ENCODE measurements at regions not wholly inside any gene's neighbourhood (a gene's known extent, or its start where the extent isn't known, plus 50 kb on each side); places are given as distances from the start of the nearest gene placed in this dataset.

DNA sequence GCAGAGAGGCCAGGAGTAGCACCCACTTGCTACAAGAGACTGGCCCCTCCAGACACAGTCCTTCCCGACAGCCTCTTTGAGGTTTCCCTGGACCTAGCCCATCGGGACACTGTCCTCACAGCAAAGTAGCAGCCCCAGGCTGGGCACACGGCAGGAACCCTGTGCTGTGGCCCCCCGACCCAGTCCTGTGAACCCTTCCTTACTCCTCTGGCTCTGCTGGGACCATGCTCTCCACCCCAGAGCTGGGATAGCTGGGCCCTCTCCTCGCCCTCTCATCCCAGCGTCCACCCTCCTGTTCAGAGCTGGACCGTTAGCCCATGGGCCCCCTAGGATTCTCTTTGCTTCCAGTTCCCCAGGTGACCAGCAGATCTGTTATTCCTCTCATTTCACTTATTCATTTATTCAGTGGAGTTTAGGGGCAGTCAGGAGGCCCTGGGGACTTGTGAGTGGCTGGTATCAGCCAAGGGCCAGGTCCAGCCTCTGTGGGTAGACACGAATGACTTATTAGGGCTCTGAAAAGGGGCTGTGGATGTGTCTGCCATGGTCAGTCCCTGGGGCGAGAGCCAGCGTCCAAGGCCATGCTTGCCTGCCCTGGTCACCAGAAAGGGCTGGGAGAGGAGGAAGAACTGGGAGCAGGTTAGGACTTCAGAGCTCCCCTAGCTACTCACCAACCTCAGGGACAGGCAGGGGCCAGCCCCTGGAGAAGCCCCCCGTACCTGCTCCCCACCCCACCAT lies 117.6 kb upstream of the RUNX3 start:
- Histone ChIP-seq H2AFZ (no peak overlapping the region), H3K9me2 (replicated peaks; ENCODE audit: insufficient read depth) (no peaks in the 10 kb centered on the region), H3K36me3 (replicated peaks; ENCODE audit: insufficient read depth, low read depth) (no peaks in the 10 kb centered on the region), H3K4me3 (no peak overlapping the region), H3K27me3 (no peaks in the 10 kb centered on the region), H4K20me1 (ENCODE audit: insufficient read depth, poor library complexity, severe bottlenecking) (no peaks in the 10 kb centered on the region), H3K9me3 (ENCODE audit: low read depth) (no peaks in the 10 kb centered on the region), H3K27ac (no peak overlapping the region), H3K4me1 (ENCODE audit: insufficient read depth) (no peaks in the 10 kb centered on the region), H3K4me2 (no peak overlapping the region), H3K79me2 (no peaks in the 10 kb centered on the region)
- 87% methylated on average over 11 of the region's 11 CpGs for WGBS (ENCODE audit: low lambda C conversion rate, missing lambda C conversion rate)
- no peak for TF ChIP-seq EZH2 (IDR thresholded peaks at IDR 0.05; ENCODE audit: borderline replicate concordance)
- TF ChIP-seq EZH2phosphoT487 (IDR thresholded peaks at IDR 0.05; ENCODE audit: low read depth, severe bottlenecking, unreplicated experiment) = no peak
- TF ChIP-seq, protein P1, sequence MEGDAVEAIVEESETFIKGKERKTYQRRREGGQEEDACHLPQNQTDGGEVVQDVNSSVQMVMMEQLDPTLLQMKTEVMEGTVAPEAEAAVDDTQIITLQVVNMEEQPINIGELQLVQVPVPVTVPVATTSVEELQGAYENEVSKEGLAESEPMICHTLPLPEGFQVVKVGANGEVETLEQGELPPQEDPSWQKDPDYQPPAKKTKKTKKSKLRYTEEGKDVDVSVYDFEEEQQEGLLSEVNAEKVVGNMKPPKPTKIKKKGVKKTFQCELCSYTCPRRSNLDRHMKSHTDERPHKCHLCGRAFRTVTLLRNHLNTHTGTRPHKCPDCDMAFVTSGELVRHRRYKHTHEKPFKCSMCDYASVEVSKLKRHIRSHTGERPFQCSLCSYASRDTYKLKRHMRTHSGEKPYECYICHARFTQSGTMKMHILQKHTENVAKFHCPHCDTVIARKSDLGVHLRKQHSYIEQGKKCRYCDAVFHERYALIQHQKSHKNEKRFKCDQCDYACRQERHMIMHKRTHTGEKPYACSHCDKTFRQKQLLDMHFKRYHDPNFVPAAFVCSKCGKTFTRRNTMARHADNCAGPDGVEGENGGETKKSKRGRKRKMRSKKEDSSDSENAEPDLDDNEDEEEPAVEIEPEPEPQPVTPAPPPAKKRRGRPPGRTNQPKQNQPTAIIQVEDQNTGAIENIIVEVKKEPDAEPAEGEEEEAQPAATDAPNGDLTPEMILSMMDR (IDR thresholded peaks at IDR 0.05; ENCODE audit: poor library complexity) = no peak
- DNase-seq (ENCODE audit: low spot score) = no peak

DNA sequence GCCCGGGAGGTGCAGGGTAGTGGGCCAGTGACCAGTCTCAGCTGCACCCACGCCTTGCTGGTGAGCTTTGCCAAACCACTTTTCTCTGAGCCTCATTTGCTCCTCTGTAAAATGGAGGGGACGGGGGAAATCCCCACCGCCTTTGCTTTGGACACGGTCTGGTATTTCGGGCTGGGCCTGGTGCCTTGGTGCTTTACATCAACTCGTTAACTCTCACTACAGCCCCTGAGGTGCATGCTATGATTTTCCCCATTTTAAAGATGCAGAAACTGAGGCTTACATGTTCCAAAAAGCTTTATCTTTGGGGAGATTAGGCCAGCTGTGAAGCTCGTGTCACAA lies 116.1 kb upstream of the RUNX3 start:
- WGBS (ENCODE audit: low lambda C conversion rate, missing lambda C conversion rate) = 71% methylated on average over 8 of the region's 8 CpGs
- H2AFZ ChIP-seq = no peak overlapping the region
- H3K27ac ChIP-seq = no peak overlapping the region
- TF ChIP-seq EZH2 (IDR thresholded peaks at IDR 0.05; ENCODE audit: borderline replicate concordance) (no peak), EZH2phosphoT487 (IDR thresholded peaks at IDR 0.05; ENCODE audit: low read depth, severe bottlenecking, unreplicated experiment) (no peak)
- no peaks in the 10 kb centered on the region for H3K79me2 ChIP-seq
- H3K27me3 ChIP-seq = no peaks in the 10 kb centered on the region
- H3K36me3 ChIP-seq (replicated peaks; ENCODE audit: insufficient read depth, low read depth) = no peaks in the 10 kb centered on the region
- no peaks in the 10 kb centered on the region for H3K4me1 ChIP-seq (ENCODE audit: insufficient read depth)
- no peaks in the 10 kb centered on the region for H3K9me3 ChIP-seq (ENCODE audit: low read depth)
- H3K4me3 ChIP-seq = no peak overlapping the region
- H4K20me1 ChIP-seq (ENCODE audit: insufficient read depth, poor library complexity, severe bottlenecking) = no peaks in the 10 kb centered on the region
- H3K9me2 ChIP-seq (replicated peaks; ENCODE audit: insufficient read depth) = no peaks in the 10 kb centered on the region
- no peak for DNase-seq (ENCODE audit: low spot score)
- no peak overlapping the region for H3K4me2 ChIP-seq

DNA sequence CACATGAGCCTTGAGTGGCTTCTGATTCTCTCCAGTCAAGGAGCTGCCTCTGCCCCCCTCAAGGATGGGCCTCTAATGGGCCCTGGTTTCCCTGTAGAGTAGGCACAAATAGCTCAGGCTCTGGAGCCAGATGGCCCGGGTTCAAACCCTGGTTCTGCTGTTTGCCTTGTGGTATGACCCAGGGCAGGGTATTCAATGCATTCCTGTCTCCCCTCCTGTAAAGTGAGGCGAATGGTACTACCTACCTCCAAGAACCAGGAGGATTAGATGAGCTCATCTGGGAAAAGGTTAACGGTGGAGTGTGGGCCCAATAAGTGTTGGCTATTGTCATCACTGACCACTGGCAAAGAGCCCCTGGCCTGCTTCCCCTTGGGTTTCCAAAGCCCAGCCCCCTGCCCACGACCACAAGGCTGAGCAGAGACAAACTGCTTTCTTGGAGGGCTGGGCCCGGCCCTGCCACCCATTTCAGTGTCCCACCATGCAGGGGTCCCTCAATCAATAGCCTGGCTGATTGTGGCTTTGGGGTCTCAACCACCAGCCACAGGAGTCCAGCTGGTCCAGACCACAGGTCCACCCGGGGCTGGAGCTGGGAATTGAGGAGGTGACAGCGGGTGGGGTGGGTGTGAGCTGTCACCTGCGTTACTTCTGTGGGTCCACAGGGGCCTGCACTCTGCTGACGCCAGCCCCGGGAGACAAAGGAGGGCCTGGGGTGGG lies 115.6 kb upstream of the RUNX3 start:
- no peaks in the 10 kb centered on the region for H3K27me3 ChIP-seq
- no peak overlapping the region for H2AFZ ChIP-seq
- H3K79me2 ChIP-seq = no peaks in the 10 kb centered on the region

DNA sequence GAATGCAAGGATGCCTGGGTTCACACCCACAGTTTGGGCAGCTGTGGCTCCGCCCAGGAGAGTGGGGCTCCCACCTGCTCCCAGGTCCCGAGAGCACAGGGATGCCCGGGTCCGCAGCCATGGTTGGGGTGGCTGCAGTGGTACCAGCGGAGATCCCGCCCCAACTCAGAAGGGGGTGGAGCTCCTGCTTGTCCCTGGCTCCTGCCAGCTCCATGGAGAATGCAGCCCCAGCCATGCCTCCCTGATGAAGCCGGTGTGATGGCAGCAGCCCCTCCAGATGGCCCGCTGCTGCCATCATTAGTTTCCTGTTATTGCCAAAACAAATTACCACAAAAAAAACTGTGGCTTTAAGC lies 113.1 kb upstream of the RUNX3 start:
- WGBS (ENCODE audit: low lambda C conversion rate, missing lambda C conversion rate) = 83% methylated on average over 8 of the region's 8 CpGs
- TF ChIP-seq EZH2 (IDR thresholded peaks at IDR 0.05; ENCODE audit: borderline replicate concordance) (no peak), EZH2phosphoT487 (IDR thresholded peaks at IDR 0.05; ENCODE audit: low read depth, severe bottlenecking, unreplicated experiment) (no peak)
- TF ChIP-seq, protein P1 (IDR thresholded peaks at IDR 0.05; ENCODE audit: poor library complexity) = no peak
- Histone ChIP-seq H3K4me1 (ENCODE audit: insufficient read depth) (no peaks in the 10 kb centered on the region), H3K27ac (no peak overlapping the region), H2AFZ (no peak overlapping the region), H3K36me3 (replicated peaks; ENCODE audit: insufficient read depth, low read depth) (no peaks in the 10 kb centered on the region), H3K9me3 (ENCODE audit: low read depth) (no peaks in the 10 kb centered on the region), H4K20me1 (ENCODE audit: insufficient read depth, poor library complexity, severe bottlenecking) (no peaks in the 10 kb centered on the region), H3K27me3 (no peaks in the 10 kb centered on the region), H3K79me2 (no peaks in the 10 kb centered on the region), H3K9me2 (replicated peaks; ENCODE audit: insufficient read depth) (no peaks in the 10 kb centered on the region), H3K4me2 (no peak overlapping the region), H3K4me3 (no peak overlapping the region)
- DNase-seq (ENCODE audit: low spot score) = no peak

More for the DNA sequence above, 115.6 kb upstream of the RUNX3 start:
- WGBS (ENCODE audit: low lambda C conversion rate, missing lambda C conversion rate) = 88% methylated on average over 10 of the region's 10 CpGs
- Histone ChIP-seq H4K20me1 (ENCODE audit: insufficient read depth, poor library complexity, severe bottlenecking) (no peaks in the 10 kb centered on the region), H3K36me3 (replicated peaks; ENCODE audit: insufficient read depth, low read depth) (no peaks in the 10 kb centered on the region), H3K4me1 (ENCODE audit: insufficient read depth) (no peaks in the 10 kb centered on the region), H3K4me2 (no peak overlapping the region), H3K9me3 (ENCODE audit: low read depth) (no peaks in the 10 kb centered on the region), H3K9me2 (replicated peaks; ENCODE audit: insufficient read depth) (no peaks in the 10 kb centered on the region), H3K4me3 (no peak overlapping the region), H3K27ac (no peak overlapping the region)
- DNase-seq (ENCODE audit: low spot score) = no peak
- no peak for TF ChIP-seq EZH2 (IDR thresholded peaks at IDR 0.05; ENCODE audit: borderline replicate concordance)
- TF ChIP-seq, protein P1 (IDR thresholded peaks at IDR 0.05; ENCODE audit: poor library complexity) = no peak
- TF ChIP-seq EZH2phosphoT487 (IDR thresholded peaks at IDR 0.05; ENCODE audit: low read depth, severe bottlenecking, unreplicated experiment) = no peak
